ENCODE measurements at regions not wholly inside any gene's neighbourhood (a gene's known extent, or its start where the extent isn't known, plus 50 kb on each side); places are given as distances from the start of the nearest gene placed in this dataset.
"Not testable (repeated sequence)": the region's sequence is repeated elsewhere in the genome, so short reads cannot be mapped to it uniquely, and the experiment has no call there.

DNA sequence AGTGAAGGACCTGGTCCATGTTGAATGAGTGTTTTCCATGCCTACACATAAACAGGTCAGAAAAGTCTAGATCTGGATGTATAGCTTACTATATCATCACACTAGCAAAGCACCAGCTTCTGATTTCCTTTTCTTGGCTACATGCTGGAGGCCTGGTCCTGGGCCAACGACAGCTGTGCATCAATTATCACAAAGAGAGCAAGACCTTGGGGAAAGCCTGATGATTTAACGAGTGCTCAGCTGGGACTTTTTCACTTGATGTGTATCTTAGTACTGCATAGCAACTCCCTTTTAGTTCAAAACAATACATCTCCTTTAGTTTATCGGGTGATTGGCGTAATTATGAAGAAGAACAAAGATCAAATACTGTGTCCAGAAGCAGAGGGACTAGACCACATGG lies 358.2 kb downstream of the KIF2B start:
- intact Hi-C loops (cut with DNase I), result no loop called here
- no peak overlapping the region for H3K4me3 ChIP-seq
- no peaks in the 10 kb centered on the region for H3K27me3 ChIP-seq
- H3K36me3 ChIP-seq, result no peaks in the 10 kb centered on the region
- TF ChIP-seq, protein P1, sequence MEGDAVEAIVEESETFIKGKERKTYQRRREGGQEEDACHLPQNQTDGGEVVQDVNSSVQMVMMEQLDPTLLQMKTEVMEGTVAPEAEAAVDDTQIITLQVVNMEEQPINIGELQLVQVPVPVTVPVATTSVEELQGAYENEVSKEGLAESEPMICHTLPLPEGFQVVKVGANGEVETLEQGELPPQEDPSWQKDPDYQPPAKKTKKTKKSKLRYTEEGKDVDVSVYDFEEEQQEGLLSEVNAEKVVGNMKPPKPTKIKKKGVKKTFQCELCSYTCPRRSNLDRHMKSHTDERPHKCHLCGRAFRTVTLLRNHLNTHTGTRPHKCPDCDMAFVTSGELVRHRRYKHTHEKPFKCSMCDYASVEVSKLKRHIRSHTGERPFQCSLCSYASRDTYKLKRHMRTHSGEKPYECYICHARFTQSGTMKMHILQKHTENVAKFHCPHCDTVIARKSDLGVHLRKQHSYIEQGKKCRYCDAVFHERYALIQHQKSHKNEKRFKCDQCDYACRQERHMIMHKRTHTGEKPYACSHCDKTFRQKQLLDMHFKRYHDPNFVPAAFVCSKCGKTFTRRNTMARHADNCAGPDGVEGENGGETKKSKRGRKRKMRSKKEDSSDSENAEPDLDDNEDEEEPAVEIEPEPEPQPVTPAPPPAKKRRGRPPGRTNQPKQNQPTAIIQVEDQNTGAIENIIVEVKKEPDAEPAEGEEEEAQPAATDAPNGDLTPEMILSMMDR (IDR thresholded peaks at IDR 0.05), result no peak
- no peaks in the 10 kb centered on the region for H3K9me3 ChIP-seq
- DNase-seq (ENCODE audit: low spot score in 2 of 2), result no peak
- H3K4me1 ChIP-seq, result no peaks in the 10 kb centered on the region
- no peak overlapping the region for H3K27ac ChIP-seq

DNA sequence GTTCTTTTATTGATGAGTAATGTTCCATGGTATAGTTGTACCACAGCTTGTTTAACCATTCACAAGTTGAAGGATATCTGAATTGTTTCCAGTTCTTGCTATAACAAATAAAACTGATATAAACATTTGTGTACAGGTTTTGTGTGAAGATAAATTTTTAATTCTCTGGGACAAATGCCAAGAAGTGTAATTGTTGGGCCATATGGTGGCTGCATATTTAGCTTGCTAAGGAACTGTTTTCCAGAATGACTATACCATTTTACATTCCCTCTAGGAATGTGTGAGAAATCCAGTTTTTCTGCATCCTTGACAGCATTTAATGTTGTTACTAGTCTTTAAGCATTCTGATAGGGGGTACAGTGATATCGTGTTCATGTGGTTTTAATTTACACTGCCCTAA lies 368.5 kb downstream of the KIF2B start:
- H3K4me3 ChIP-seq, result no peak overlapping the region
- H3K36me3 ChIP-seq, result no peaks in the 10 kb centered on the region
- no peaks in the 10 kb centered on the region for H3K4me1 ChIP-seq
- intact Hi-C loops (cut with DNase I), result no loop called here
- no peak overlapping the region for H3K27ac ChIP-seq
- H3K27me3 ChIP-seq, result no peaks in the 10 kb centered on the region
- H3K9me3 ChIP-seq, result no peaks in the 10 kb centered on the region
- TF ChIP-seq, protein P1 (IDR thresholded peaks at IDR 0.05), result no peak
- no peak for DNase-seq (ENCODE audit: low spot score in 2 of 2)

DNA sequence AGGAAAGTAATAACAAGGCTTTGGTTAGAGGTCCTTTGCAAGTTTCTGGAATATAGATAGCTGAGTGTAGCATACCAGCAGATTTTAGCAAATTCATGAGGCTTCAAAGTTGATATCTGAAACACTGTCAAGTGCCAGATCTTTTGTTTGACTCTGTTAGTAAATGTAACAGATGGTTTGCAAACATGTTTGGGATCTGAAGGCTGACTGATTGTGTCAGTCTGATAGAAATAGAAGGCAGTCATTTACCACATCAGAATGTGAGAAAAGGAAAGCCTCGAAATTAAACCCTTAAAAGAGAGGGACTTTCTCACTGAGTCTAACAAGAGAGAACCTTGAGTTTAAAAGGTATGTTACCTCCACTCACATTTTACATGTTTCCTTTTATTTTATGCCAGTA lies 371.5 kb downstream of the KIF2B start:
- H3K27me3 ChIP-seq, result no peaks in the 10 kb centered on the region
- DNase-seq (ENCODE audit: low spot score in 2 of 2), result no peak
- no peaks in the 10 kb centered on the region for H3K4me1 ChIP-seq
- TF ChIP-seq, protein P1 (IDR thresholded peaks at IDR 0.05), result no peak
- intact Hi-C loops (cut with DNase I), result no loop called here
- H3K9me3 ChIP-seq, result no peaks in the 10 kb centered on the region
- no peak overlapping the region for H3K4me3 ChIP-seq
- H3K36me3 ChIP-seq, result no peaks in the 10 kb centered on the region
- H3K27ac ChIP-seq, result no peak overlapping the region

DNA sequence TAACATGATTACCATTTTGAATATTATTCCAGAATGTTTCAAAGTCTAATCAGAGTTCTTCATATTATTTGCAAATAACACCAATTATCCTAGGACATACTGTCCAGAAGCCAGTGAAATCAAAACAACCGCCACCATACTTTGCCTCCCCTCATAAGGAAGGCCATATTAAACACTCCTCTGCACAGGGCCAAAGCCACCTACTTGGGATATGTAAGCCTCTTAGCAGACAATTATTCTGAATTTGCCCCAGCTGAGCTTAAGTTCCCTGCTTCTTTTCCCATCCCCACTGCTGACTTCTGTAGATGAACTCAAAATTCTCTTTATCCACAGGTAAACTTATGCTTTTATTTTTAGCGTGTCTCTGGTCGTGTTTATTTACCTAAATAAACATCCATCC lies 374.0 kb downstream of the KIF2B start:
- intact Hi-C loops (cut with DNase I), result no loop called here
- TF ChIP-seq, protein P1 (IDR thresholded peaks at IDR 0.05), result no peak
- no peak for DNase-seq (ENCODE audit: low spot score in 2 of 2)
- no peak overlapping the region for H3K27ac ChIP-seq
- H3K36me3 ChIP-seq, result no peaks in the 10 kb centered on the region
- H3K4me1 ChIP-seq, result no peaks in the 10 kb centered on the region
- no peaks in the 10 kb centered on the region for H3K27me3 ChIP-seq
- no peak overlapping the region for H3K4me3 ChIP-seq
- no peaks in the 10 kb centered on the region for H3K9me3 ChIP-seq

DNA sequence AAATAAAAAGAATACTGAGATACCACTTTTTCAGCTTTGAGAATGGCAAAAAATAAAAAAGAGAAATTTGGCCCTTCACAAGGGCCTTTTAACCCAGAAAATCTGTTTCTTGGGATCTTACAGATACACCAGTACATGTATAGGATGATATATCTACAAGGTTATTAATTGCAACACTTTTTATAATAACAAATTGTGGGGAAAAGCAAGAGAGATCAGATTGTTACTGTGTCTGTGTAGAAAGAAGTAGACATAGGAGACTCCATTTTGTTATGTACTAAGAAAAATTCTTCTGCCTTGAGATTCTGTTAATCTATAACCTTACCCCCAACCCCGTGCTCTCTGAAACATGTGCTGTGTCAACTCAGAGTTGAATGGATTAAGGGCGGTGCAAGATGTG lies 378.7 kb downstream of the KIF2B start:
- intact Hi-C loops (cut with DNase I); DNase-seq (ENCODE audit: low spot score in 2 of 2); H3K9me3 ChIP-seq: not testable (repeated sequence)

DNA sequence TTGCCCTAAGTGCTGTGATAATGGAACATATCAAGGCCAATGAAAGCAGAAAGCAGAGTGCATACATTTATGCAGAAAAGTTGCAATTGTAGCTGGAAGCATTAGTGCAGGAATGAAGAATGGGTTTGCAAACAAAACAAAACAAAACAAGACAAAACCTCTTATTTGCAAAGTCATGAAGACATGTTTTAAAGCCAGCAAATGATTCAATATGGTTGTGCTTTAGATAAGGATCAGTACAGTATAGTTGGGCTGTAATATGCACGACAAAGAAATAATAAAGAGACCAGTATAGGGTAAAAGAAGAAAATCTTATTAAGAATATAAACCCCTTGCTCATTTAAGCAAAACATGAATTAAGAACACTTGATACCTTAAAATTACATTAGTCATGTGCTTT lies 398.1 kb downstream of the KIF2B start:
- no peak overlapping the region for H3K4me3 ChIP-seq
- H3K27me3 ChIP-seq, result no peaks in the 10 kb centered on the region
- DNase-seq (ENCODE audit: low spot score in 2 of 2), result no peak
- no peaks in the 10 kb centered on the region for H3K9me3 ChIP-seq
- no peaks in the 10 kb centered on the region for H3K36me3 ChIP-seq
- H3K4me1 ChIP-seq, result no peaks in the 10 kb centered on the region
- H3K27ac ChIP-seq, result no peak overlapping the region
- intact Hi-C loops (cut with DNase I), result no loop called here
- TF ChIP-seq, protein P1 (IDR thresholded peaks at IDR 0.05), result no peak

More for the DNA sequence above, 378.7 kb downstream of the KIF2B start:
- not testable (repeated sequence) for H3K4me3 ChIP-seq, H3K27ac ChIP-seq, H3K36me3 ChIP-seq, H3K27me3 ChIP-seq, H3K4me1 ChIP-seq
